BE2C (cell line): ENCODE measurements at regions not wholly inside any gene's neighbourhood (a gene's known extent, or its start where the extent isn't known, plus 50 kb on each side); places are given as distances from the start of the nearest gene placed in this dataset.

Source experiments
- DNase-seq: peaks from one replicate; pipeline ENCODE4 v3.0.0-alpha.2; 2020
- H3K27me3 ChIP-seq: fragments of 250-450 bp; sonication (Bioruptor Pico); 2 replicates; pipeline ENCODE4 v1.5.1; 2020; ENCODE audit warnings: mild to moderate bottlenecking
- H3K36me3 ChIP-seq: fragments of 250-450 bp; sonication (Bioruptor Pico); 2 replicates; pipeline ENCODE4 v1.5.1; 2020; ENCODE audit warnings: mild to moderate bottlenecking
- H3K4me1 ChIP-seq: fragments of 250-450 bp; sonication (Bioruptor Pico); 2 replicates; pipeline ENCODE4 v1.5.1; 2020
- H3K4me3 ChIP-seq: 2 replicates; pipeline ENCODE4 v1.5.1; 2011; ENCODE audit warnings: low read depth, low read length
- H3K9me3 ChIP-seq: fragments of 250-450 bp; sonication (Bioruptor Pico); 2 replicates; pipeline ENCODE4 v1.5.1; 2020
- CTCF ChIP-seq: IDR thresholded peaks from 2 replicates; pipeline ENCODE4 v1.5.1; 2012; ENCODE audit warnings: mild to moderate bottlenecking, low read depth, low read length

- no peak for TF ChIP-seq CTCF
- no peaks in the 10 kb centered on the region for H3K4me1 ChIP-seq
- no peaks in the 10 kb centered on the region for H3K9me3 ChIP-seq
- peaks cover 10% of the 10 kb centered on the region; the same call in 1 of the 2 replicates for H3K27me3 ChIP-seq
- DNase-seq = no peak
- no peaks in the 10 kb centered on the region for H3K36me3 ChIP-seq
- H3K4me3 ChIP-seq = no peak overlapping the region
Observed at GRCh38 chr13:47719164-47719563, 281.9 kb downstream of the SUCLA2 start.

GRCh38 chr13:47718556-47718955, 282.5 kb downstream of the SUCLA2 start:
- Histone ChIP-seq H3K4me3 (no peak overlapping the region), H3K4me1 (no peaks in the 10 kb centered on the region), H3K36me3 (no peaks in the 10 kb centered on the region), H3K9me3 (no peaks in the 10 kb centered on the region), H3K27me3 (peaks cover 10% of the 10 kb centered on the region; the same call in 1 of the 2 replicates)
- no peak for TF ChIP-seq CTCF
- DNase-seq = no peak

GRCh38 chr13:47708386-47708785, 292.7 kb downstream of the SUCLA2 start:
- no peak for TF ChIP-seq CTCF
- Histone ChIP-seq H3K9me3 (no peaks in the 10 kb centered on the region), H3K4me1 (no peaks in the 10 kb centered on the region), H3K36me3 (no peaks in the 10 kb centered on the region), H3K4me3 (no peak overlapping the region), H3K27me3 (no peaks in the 10 kb centered on the region)
- no peak for DNase-seq

- Histone ChIP-seq H3K27me3 (no peaks in the 10 kb centered on the region), H3K9me3 (no peaks in the 10 kb centered on the region), H3K4me3 (no peak overlapping the region), H3K4me1 (no peaks in the 10 kb centered on the region), H3K36me3 (no peaks in the 10 kb centered on the region)
- DNase-seq = no peak
- TF ChIP-seq CTCF = no peak
Observed at GRCh38 chr13:47707414-47707813, 293.7 kb downstream of the SUCLA2 start.

GRCh38 chr13:47705185-47705584, 295.9 kb downstream of the SUCLA2 start:
- Histone ChIP-seq H3K4me1 (no peaks in the 10 kb centered on the region), H3K36me3 (no peaks in the 10 kb centered on the region), H3K4me3 (no peak overlapping the region), H3K9me3 (no peaks in the 10 kb centered on the region), H3K27me3 (no peaks in the 10 kb centered on the region)
- no peak for TF ChIP-seq CTCF
- no peak for DNase-seq

GRCh38 chr13:47696674-47697073, 304.4 kb downstream of the SUCLA2 start:
- H3K4me3 ChIP-seq = no peak overlapping the region
- no peaks in the 10 kb centered on the region; the same call in 1 of the 2 replicates for H3K27me3 ChIP-seq
- TF ChIP-seq CTCF = no peak
- H3K4me1 ChIP-seq = no peaks in the 10 kb centered on the region
- no peaks in the 10 kb centered on the region for H3K36me3 ChIP-seq
- peak; percentile 7 for DNase-seq
- no peaks in the 10 kb centered on the region for H3K9me3 ChIP-seq
